ENCODE measurements at regions not wholly inside any gene's neighbourhood (a gene's known extent, or its start where the extent isn't known, plus 50 kb on each side); places are given as distances from the start of the nearest gene placed in this dataset.

DNA sequence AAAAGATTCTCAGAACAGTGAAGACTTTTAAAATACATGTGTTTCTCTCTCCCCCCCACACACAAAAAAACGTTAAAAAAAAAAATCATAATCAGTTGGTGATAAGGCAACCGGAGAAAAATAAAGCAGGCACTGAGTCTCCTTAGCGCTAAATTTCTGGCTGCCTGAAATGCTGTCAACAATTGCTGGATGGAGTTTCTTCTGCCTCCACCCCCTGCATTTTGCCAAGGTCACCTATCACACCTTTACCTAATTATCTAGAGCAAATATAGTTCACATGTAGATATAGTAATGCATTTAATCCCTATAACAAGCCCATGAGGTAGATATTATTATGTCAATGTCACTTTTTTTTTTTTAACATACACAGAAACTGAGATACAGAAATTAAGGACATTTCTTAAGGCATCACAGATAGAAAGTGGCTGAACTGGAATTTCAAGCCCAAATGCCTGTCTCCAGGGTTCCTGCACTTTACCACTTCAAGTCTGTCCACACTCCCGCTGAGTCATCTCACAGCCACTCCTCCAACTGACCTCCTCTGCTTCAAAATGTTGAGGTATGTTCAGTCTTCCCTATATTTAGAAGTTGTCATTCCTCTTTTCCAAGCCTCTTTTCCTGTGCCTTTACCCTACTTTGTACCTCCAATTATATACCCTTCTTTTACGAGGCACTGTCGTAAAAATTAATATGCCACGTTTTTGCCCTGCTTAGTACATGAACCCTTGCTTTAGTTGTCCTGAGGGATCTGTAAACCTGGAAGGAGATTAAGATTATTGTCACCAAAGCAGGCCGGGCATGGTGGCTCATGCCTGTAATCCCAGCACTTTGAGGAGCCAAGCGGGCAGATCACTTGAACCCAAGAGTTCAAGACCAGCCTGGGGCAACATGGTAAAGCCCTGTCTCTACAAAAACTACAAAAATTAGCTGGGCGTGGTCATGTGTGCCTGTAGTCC is 72.8 kb upstream of the MPP7 start:
- no peaks in the 10 kb centered on the region for H3K9me2 ChIP-seq (replicated peaks; ENCODE audit: insufficient read depth)
- peak overlapping the region; percentile 76 for H3K27ac ChIP-seq
- H3K4me1 ChIP-seq (ENCODE audit: insufficient read depth): no peaks in the 10 kb centered on the region
- H3K27me3 ChIP-seq: no peaks in the 10 kb centered on the region
- no peak overlapping the region for H2AFZ ChIP-seq
- no peak overlapping the region for H3K4me3 ChIP-seq
- peak overlapping the region; percentile 32 for H3K4me2 ChIP-seq
- peak; percentile 51 for DNase-seq (ENCODE audit: low spot score)
- 56% methylated on average over 10 of the region's 10 CpGs for WGBS (ENCODE audit: low lambda C conversion rate, missing lambda C conversion rate)
- H3K79me2 ChIP-seq: no peaks in the 10 kb centered on the region
- no peaks in the 10 kb centered on the region for H4K20me1 ChIP-seq (ENCODE audit: insufficient read depth, poor library complexity, severe bottlenecking)
- H3K36me3 ChIP-seq (replicated peaks; ENCODE audit: insufficient read depth, low read depth): no peaks in the 10 kb centered on the region
- no peaks in the 10 kb centered on the region for H3K9me3 ChIP-seq (ENCODE audit: low read depth)
- TF ChIP-seq EZH2phosphoT487 (IDR thresholded peaks at IDR 0.05; ENCODE audit: low read depth, severe bottlenecking, unreplicated experiment): no peak
- no peak for TF ChIP-seq EZH2 (IDR thresholded peaks at IDR 0.05; ENCODE audit: borderline replicate concordance)
- TF ChIP-seq CTCF (IDR thresholded peaks at IDR 0.05; ENCODE audit: poor library complexity): no peak

DNA sequence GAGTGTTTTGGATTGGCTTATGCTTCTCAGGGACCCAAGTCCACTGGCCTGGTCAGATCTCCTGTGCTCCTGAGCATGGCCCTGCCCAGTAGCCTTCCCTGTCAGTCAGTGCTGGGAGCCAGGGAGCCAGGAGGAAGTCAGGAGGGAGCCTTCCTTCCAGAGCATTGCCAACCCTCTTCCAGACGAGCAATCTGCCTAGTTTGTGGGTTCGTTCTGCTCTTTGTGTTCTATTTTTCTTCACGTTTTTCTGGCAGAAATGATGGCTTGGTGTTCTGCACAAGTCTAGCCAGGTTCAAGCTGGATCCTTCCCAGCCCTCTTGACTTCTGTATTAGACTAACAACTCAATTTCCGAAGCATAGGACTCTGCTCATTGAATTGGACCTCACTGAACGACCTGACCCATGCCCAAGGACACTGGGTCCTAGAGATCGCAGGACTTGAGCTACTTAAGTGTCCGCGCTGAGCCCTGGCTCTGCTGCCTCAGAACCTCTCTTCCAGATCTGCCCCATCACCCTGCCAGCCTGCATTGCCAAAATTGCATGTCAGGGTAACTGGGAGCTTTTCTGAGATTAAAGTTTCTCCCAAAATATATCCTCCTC is 76.2 kb upstream of the MPP7 start:
- DNase-seq (ENCODE audit: low spot score): no peak
- Histone ChIP-seq H3K4me2 (no peak overlapping the region), H3K9me2 (replicated peaks; ENCODE audit: insufficient read depth) (no peaks in the 10 kb centered on the region), H2AFZ (no peak overlapping the region), H3K27me3 (no peaks in the 10 kb centered on the region), H4K20me1 (ENCODE audit: insufficient read depth, poor library complexity, severe bottlenecking) (no peaks in the 10 kb centered on the region), H3K4me1 (ENCODE audit: insufficient read depth) (no peaks in the 10 kb centered on the region), H3K79me2 (no peaks in the 10 kb centered on the region), H3K27ac (no peak overlapping the region), H3K36me3 (replicated peaks; ENCODE audit: insufficient read depth, low read depth) (no peaks in the 10 kb centered on the region), H3K9me3 (ENCODE audit: low read depth) (no peaks in the 10 kb centered on the region), H3K4me3 (no peak overlapping the region)
- 78% methylated on average over 8 of the region's 8 CpGs for WGBS (ENCODE audit: low lambda C conversion rate, missing lambda C conversion rate)
- no peak for TF ChIP-seq EZH2 (IDR thresholded peaks at IDR 0.05; ENCODE audit: borderline replicate concordance)
- TF ChIP-seq EZH2phosphoT487 (IDR thresholded peaks at IDR 0.05; ENCODE audit: low read depth, severe bottlenecking, unreplicated experiment): no peak
- no peak for TF ChIP-seq CTCF (IDR thresholded peaks at IDR 0.05; ENCODE audit: poor library complexity)

- Histone ChIP-seq H3K27ac (no peak overlapping the region), H4K20me1 (ENCODE audit: insufficient read depth, poor library complexity, severe bottlenecking) (no peaks in the 10 kb centered on the region), H3K4me1 (ENCODE audit: insufficient read depth) (no peaks in the 10 kb centered on the region), H3K4me2 (no peak overlapping the region), H3K9me3 (ENCODE audit: low read depth) (no peaks in the 10 kb centered on the region), H3K79me2 (no peaks in the 10 kb centered on the region), H3K4me3 (no peak overlapping the region), H3K9me2 (replicated peaks; ENCODE audit: insufficient read depth) (no peaks in the 10 kb centered on the region), H2AFZ (no peak overlapping the region), H3K36me3 (replicated peaks; ENCODE audit: insufficient read depth, low read depth) (no peaks in the 10 kb centered on the region), H3K27me3 (no peaks in the 10 kb centered on the region)
- TF ChIP-seq CTCF (IDR thresholded peaks at IDR 0.05; ENCODE audit: poor library complexity) (no peak), EZH2phosphoT487 (IDR thresholded peaks at IDR 0.05; ENCODE audit: low read depth, severe bottlenecking, unreplicated experiment) (no peak), EZH2 (IDR thresholded peaks at IDR 0.05; ENCODE audit: borderline replicate concordance) (no peak)
- no peak for DNase-seq (ENCODE audit: low spot score)
Observed at GRCh38 chr10:28381466-28381865, 78.6 kb upstream of the MPP7 start.

Data from hepatocyte (in vitro differentiated cells).